ENCODE measurements at regions not wholly inside any gene's neighbourhood (a gene's known extent, or its start where the extent isn't known, plus 50 kb on each side); places are given as distances from the start of the nearest gene placed in this dataset.

DNA sequence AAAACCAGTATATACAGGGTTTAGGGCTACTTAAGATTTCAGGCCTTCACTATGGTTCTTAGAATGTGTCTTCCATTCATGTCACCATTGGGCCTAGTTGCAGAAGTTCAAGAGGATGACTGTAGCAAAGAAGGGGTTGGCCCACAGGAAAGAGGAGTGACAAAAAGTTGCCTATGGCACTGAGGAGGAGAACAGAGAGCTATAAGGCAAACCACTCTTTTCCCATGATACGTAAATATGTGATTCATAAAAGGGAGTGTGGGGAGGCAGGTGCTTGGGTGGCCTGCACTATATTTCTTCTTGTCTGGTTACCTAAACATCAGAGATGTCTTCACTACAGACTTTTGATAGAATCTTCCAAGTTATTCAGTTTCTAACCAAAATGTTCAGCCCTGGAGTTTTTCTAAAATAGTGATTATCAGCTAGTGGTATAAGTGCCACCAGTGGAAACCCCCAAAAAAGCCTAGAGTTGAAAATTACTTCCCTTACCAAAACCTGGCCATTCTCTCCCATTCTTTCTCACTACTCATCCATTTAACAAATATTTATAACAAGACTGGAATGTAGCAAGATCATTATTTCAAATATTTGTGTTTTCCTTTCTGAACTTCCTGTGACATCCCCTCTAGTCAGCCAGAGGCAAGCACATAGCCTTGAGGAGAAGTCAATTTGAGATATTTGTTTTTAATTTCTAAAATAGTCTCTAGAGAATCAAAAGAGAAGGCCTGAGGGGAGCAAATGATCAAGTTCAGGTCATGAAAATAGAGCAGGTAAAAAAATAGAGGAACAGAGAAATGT, 367.4 kb downstream of the EFNA5 start:
- TF ChIP-seq CTCF (IDR thresholded peaks at IDR 0.05) = no peak
- no peak for TF ChIP-seq EZH2 (IDR thresholded peaks at IDR 0.05; ENCODE audit: borderline replicate concordance, insufficient read depth, low read depth, low read length, poor library complexity, severe bottlenecking)
